HG02981 (cell line): ENCODE measurements at regions not wholly inside any gene's neighbourhood (a gene's known extent, or its start where the extent isn't known, plus 50 kb on each side); places are given as distances from the start of the nearest gene placed in this dataset.
"Not testable (repeated sequence)": the region's sequence is repeated elsewhere in the genome, so short reads cannot be mapped to it uniquely, and the experiment has no call there.

Experiments
- ATAC-seq: cut with Tn5 transposase; IDR thresholded peaks from one replicate; pipeline ENCODE4 v1.9.1; 2021; ENCODE audit warnings: mild to moderate bottlenecking, moderate library complexity; ENCODE audit not compliant: unreplicated experiment

DNA sequence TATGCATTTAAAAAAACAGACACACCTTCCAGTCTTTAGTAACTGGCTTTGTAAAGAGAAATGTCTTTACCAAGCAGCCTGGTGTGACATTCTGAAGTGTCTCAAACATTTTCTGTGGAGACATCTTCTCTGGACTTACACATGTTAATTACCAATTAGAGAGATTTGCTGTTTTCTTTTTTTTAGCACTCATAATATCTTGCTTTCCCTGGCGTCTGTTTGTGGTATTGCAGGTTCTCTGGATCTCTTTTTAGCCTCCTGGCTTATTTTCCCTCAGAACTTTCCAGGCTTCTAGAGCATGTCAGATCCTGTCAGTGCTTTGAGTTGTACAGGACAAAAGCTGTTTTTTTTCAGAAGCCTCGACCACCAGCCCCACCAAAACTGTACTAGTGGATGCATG, 92.5 kb downstream of the MSX2 start:
- no peak for ATAC-seq

- no peak for ATAC-seq
Measured at GRCh38 chr5:174811438-174811837, 87.1 kb downstream of the MSX2 start.

- ATAC-seq, result no peak
Measured at GRCh38 chr5:174810796-174811195, 86.4 kb downstream of the MSX2 start.

DNA sequence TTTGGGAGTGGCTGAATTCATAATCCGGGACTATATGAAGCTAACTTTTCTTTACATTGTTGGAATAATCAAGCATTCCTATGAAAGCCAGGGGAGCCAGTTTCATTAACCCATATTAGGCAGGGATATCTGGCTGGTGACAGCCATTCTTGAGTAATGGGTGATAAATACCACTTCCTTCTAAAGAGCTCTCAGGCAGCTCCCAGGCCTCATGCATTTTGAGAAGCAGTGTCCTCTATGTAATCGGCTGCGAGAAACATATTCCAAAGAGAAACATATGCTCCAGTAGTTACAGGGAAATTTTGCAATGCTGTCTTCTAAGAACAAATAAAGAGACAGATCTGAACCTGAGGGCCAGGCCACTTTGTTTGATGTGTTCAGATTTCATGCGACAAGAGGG, 83.1 kb downstream of the MSX2 start:
- ATAC-seq, result no peak

DNA sequence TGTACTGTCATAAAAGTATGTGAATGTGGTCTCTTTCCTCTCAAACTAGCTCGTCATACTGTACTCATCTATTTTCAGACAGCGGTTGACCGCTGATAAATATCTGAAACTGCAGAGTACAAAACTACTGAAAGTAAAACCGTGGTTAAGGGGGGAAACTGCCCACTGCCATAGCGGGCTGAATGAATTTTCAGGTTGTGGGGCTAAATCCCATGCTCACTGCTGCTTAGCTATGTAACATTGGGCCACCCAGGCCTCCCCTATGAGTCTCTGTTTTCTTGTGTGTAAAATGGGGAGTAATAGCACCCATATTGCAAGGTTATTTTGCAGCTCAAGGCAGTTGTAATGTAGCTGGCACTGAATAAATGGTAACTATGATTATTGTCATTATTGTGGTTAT, 82.3 kb downstream of the MSX2 start:
- ATAC-seq, result no peak

DNA sequence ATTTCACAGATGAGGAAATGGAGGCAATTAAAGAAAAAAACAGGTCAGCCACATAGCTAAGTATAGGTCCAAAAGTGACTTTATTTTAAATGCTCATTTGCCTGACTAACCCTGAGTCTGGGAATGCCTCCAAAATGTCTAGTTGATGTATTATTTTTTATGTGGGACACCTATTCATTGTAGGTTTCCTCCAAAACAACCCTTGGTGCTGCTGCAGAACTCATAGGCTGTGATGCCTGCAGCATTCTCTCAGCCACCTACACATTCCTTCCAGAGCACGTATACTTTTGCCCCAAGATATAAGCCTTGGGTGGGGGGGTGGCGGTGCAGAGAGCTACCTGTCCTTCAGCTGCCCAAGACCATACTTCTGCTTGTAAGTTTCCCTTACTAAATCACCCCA, 77.4 kb downstream of the MSX2 start:
- no peak for ATAC-seq

DNA sequence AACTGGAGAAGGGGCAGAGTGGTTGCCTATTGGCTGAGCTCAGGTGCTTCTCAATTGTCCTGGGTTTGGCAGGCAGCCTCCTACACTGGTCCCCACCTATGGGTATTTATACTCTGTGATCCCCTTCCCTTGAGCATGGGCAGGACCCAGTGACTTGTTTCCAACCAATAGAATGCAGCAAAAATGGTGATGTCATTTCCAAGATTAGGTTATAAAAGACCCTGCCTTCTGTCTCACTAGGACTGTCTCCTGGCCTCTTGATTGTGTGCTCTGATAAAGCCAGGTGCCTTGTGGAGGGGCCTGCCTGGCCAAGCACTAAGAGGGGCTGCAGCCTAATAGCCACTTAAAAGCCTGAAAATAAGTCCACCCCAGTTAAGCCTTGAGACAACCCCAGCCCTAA, 76.1 kb downstream of the MSX2 start:
- no peak for ATAC-seq

DNA sequence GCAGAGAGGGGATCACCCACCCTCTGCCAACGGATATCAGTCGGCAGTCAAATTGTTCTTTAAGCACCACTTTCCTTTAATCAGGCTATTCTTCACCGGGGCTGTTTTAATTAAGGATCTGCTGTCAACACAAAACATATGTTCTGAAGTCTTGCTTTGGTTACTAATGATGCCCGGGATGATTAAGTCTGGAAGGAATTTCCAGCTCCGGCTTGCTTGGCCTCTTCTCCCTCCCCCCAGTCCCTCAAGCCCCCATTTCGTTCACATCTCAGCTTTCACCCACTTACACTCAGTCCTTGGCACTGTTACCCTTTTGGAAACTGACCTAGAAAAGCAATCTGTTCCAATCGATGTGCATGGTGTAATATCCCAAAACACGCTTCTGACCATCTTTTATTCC, 74.7 kb downstream of the MSX2 start:
- no peak for ATAC-seq

- no peak for ATAC-seq
Measured at GRCh38 chr5:174798551-174798951, 74.2 kb downstream of the MSX2 start.

- no peak for ATAC-seq
Measured at GRCh38 chr5:174796711-174797192, 72.4 kb downstream of the MSX2 start.

DNA sequence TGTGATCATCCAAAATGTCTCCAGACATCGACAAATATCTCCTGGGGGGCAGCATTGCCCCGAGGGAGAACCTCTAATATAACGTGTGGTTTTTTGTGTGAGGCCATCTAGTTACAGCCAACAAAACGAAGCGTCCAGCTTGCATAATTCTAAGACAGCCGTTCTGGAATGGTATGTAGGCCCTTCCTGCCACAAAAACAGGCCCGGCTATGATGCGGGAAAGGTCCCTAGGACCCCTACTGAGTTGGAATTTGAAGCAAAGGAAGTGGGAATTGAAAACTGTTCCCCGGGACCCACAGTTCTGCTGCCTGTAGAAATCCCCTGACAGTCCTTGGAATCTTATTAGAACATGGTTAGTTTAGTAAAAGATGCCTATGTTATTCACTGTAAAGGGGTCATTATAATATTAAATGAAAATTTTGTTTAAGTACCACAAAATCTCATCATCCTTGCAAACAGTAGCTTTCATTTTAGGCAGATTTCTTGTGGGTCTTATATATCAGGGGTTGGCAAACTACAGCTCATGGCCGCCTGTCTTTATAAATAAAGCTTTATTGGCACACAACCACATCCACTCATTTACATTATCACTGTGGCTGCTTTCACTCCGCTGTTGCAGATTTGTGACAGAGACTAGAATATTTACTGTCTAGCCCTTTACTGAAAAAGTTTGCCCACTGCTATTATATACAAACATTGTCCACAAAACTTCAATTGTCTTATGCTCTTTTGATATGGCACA, 70.7 kb downstream of the MSX2 start:
- ATAC-seq, result no peak

DNA sequence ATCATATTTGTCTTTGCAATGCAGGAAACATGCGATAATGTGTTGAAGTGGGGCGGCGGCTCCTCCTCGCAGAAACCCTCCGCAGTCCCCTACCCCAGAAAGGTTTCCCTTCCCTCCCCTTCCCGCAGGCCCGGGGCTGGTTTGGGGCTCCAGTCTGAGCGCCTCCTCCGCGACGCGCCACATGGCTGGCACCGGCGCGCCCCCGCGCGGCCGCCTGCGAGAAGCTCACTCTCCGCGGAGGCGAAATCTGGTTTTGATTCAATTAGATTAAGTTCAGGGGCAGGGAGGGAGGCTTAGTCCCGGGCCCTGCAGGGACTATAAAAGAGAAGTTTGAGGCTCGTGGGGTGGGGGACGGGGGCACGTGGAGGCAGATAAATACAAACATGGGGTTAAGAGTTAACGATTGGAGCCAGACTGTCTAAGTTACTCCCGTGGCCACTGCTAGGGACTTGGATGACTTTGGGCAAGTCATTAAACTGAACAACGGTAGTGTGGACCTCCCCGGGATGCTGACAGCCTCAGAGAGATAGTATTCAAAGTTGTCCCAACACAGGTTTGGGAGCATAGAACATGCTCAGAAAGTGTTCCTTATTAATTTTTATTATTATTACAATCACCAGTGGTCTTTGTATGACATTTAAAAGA, 69.4 kb downstream of the MSX2 start:
- ATAC-seq, result peak; percentile 74

GRCh38 chr5:174793076-174793475, 68.7 kb downstream of the MSX2 start:
- no peak for ATAC-seq

- not testable (repeated sequence) for ATAC-seq
Measured at GRCh38 chr5:174792265-174792664, 67.9 kb downstream of the MSX2 start.

DNA sequence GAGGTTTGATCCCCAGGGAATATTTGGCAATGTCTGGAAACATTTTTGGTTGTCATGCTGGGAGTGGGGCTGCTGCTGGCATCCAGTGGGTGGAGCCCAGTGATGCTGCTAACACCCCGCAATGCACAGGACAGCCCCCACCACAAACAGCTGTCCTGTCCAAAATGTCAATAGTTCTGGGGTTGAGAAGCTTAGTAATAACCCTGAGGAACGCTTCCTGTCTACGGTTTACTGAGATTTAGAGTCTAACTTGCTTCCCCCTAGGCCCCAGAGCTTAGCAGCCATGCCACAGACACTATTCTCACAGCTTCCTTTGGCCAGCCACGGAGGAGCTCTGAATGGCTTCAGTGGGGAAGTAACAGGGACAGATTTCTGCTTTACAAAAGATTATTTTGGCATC, 66.5 kb downstream of the MSX2 start:
- ATAC-seq, result no peak

DNA sequence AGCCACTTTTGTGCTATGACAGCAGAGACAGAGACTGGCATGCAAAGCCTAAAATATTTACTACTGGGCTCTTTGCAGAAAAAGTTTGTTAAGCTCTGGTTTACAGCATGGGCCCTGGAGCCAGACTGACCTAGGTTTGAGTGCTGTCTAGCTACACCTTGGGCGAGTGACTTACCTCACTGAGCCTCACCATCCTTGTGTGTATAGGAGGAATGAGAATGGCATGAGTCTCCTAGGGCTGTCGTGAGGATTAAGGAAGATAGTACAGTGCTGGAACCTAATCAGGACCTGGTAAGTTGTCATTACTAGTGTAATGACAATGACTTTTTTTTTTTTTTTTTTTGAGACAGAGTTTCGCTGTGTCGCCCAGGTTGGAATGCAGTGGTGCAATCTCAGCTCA, 65.2 kb downstream of the MSX2 start:
- no peak for ATAC-seq

DNA sequence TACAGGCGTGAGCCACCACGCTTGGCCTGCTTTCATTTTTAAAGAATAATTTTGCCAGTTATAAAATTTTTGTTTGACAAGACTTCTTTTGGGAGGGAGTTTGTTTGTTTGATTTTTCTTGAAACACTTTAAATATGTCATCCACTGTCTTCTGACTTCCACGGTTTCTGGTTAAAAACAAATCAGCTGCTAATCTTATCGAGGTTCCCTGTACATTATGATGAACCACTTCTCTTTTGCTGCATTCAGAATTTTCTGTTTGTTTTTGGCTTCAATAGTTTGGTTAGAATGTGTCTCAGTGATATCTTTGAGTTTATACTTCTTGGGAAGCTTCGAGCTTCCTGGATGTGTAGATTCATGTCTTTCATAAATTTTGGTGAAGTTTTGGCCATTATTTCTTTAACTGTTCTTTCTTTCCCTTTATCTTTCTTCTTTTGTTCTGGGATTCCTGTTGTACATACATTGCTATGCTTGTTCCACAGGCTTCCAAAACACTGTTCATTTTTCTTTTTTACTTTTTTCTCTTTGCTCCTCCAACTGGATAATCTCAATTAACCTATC, 60.8 kb downstream of the MSX2 start:
- no peak for ATAC-seq
